GM12878 (cell line): ENCODE measurements at regions not wholly inside any gene's neighbourhood (a gene's known extent, or its start where the extent isn't known, plus 50 kb on each side); places are given as distances from the start of the nearest gene placed in this dataset.

Experiments
- ATAC-seq: fragments of 200-7000 bp; cut with Tn5 transposase; 3 replicates; pipeline ENCODE4 v1.9.1; 2020; ENCODE audit warnings: mild to moderate bottlenecking, moderate library complexity
- BruUV-seq: library from RNA; stranded (reverse); fragments of 400-500 nt; replicated peaks from 2 replicates; lab custom pipeline; 2021; lab: Mats Ljungman, UMichigan
- CTCF ChIA-PET: fragments of 300-600 bp; sonication (Branson Sonifier 250); formaldehyde crosslinking; extraction: SDS; loops from one replicate; lab custom pipeline; 2021; ENCODE audit warnings: inconsistent platforms; lab: Yijun Ruan, JAX
- POLR2A ChIA-PET: fragments of 350-600 bp; formaldehyde crosslinking; extraction: SDS; loops from one replicate; lab custom pipeline; 2021; ENCODE audit warnings: inconsistent platforms; lab: Charles Lee
- RAD21 ChIA-PET: fragments of 300-600 bp; sonication (Branson Sonifier 250); formaldehyde crosslinking; loops from one replicate; lab custom pipeline; 2023; ENCODE audit warnings: antibody characterized with exemption; ENCODE audit not compliant: unreplicated experiment; lab: Charles Lee
- SMC1A ChIA-PET: fragments of 300-600 bp; sonication (Branson Sonifier 250); formaldehyde crosslinking; loops from one replicate; lab custom pipeline; 2023; ENCODE audit not compliant: unreplicated experiment, uncharacterized antibody; lab: Charles Lee
- DNase-seq: peaks from one replicate; pipeline ENCODE4 v3.0.0-alpha.2; 2011; ENCODE audit warnings: low read depth, low spot score
- FAIRE-seq: peaks from 3 replicates; lab custom pipeline; 2011; peaks lifted over from hg19 to GRCh38; lab: Jason Lieb, UNC
- H2AFZ ChIP-seq: 2 replicates; pipeline ENCODE4 v1.6.0; 2011; ENCODE audit warnings: low read depth, low read length, control low read depth; ENCODE audit not compliant: control insufficient read depth
- H3K27ac ChIP-seq: 2 replicates; pipeline ENCODE4 v1.5.1; 2011; ENCODE audit warnings: control low read depth; ENCODE audit not compliant: control insufficient read depth, insufficient read depth
- H3K27me3 ChIP-seq, 2 experiments: replicated peaks in 1 of 2; 2 replicates each; pipeline versions ENCODE4 v1.6.0 to v1.6.1; 2011; ENCODE audit warnings: low read length in 1 of 2; ENCODE audit not compliant: control insufficient read depth in 2 of 2, insufficient read depth in 2 of 2
- H3K36me3 ChIP-seq, 2 experiments: 2 replicates each; pipeline ENCODE4 v1.5.1; 2011; ENCODE audit warnings: low read length in 1 of 2; ENCODE audit not compliant: control insufficient read depth in 2 of 2, insufficient read depth in 2 of 2
- H3K4me1 ChIP-seq: 2 replicates; pipeline ENCODE4 v1.6.1; 2011; ENCODE audit warnings: mild to moderate bottlenecking, low read length, moderate library complexity, mixed read lengths; ENCODE audit not compliant: control insufficient read depth, insufficient read depth
- H3K4me2 ChIP-seq: 2 replicates; pipeline ENCODE4 v1.6.0; 2011; ENCODE audit warnings: control low read depth; ENCODE audit not compliant: control insufficient read depth, insufficient read depth
- H3K4me3 ChIP-seq: fragments of 200-600 bp; sonication (generic); 2 replicates; pipeline ENCODE4 v1.5.1; 2016
- H3K79me2 ChIP-seq: 2 replicates; pipeline ENCODE4 v1.6.0; 2011; ENCODE audit warnings: low read length; ENCODE audit not compliant: control insufficient read depth, insufficient read depth
- H3K9ac ChIP-seq: 2 replicates; pipeline ENCODE4 v1.8.0; 2011; ENCODE audit warnings: low read length, control low read depth, mixed read lengths; ENCODE audit not compliant: control insufficient read depth, insufficient read depth
- H3K9me3 ChIP-seq: replicated peaks from 3 replicates; pipeline ENCODE4 v1.5.1; 2011; ENCODE audit warnings: mild to moderate bottlenecking, low read length; ENCODE audit not compliant: control insufficient read depth, insufficient read depth
- H4K20me1 ChIP-seq: 2 replicates; pipeline ENCODE4 v1.6.0; 2011; ENCODE audit not compliant: control insufficient read depth, insufficient read depth
- CHD2 ChIP-seq: IDR thresholded peaks from 2 replicates; pipeline ENCODE4 v1.6.1; 2011; ENCODE audit warnings: low read depth, low read length, improper control_type of control experiment, borderline replicate concordance
- HCFC1 ChIP-seq: fragments of 150-350 bp; IDR thresholded peaks from 2 replicates; pipeline ENCODE4 v1.6.1; 2014; ENCODE audit warnings: low read length
- NBN ChIP-seq: fragments of 450-650 bp; IDR thresholded peaks from 2 replicates; pipeline ENCODE4 v1.6.1; 2016
- NFXL1 ChIP-seq: fragments of 450-650 bp; IDR thresholded peaks from 2 replicates; pipeline ENCODE4 v1.6.1; 2017; ENCODE audit warnings: antibody characterized with exemption, mild to moderate bottlenecking, borderline replicate concordance
- NR2F1 ChIP-seq: fragments of 450-650 bp; conservative IDR thresholded peaks from 2 replicates; pipeline ENCODE4 v1.6.1; 2017; ENCODE audit warnings: mild to moderate bottlenecking
- POLR2AphosphoS2 ChIP-seq: IDR thresholded peaks from 2 replicates; pipeline ENCODE4 v1.6.1; 2011; ENCODE audit warnings: low read depth, mild to moderate bottlenecking, low read length, improper control_type of control experiment, moderate library complexity
- PRDM15 ChIP-seq: fragments of 450-650 bp; formaldehyde crosslinking; IDR thresholded peaks from 2 replicates; pipeline ENCODE4 v1.4.0; 2020; ENCODE audit warnings: mild to moderate bottlenecking, moderate library complexity
- SIX5 ChIP-seq: IDR thresholded peaks from 2 replicates; pipeline ENCODE4 v1.6.1; 2011; ENCODE audit warnings: mild to moderate bottlenecking, low read depth, low read length, moderate library complexity; ENCODE audit not compliant: severe bottlenecking
- SP1 ChIP-seq: IDR thresholded peaks from one replicate; pipeline ENCODE4 v1.6.1; 2011; ENCODE audit warnings: low read depth, low read length
- YY1 ChIP-seq: IDR thresholded peaks from 2 replicates; pipeline ENCODE4 v1.6.1; 2011; ENCODE audit warnings: low read depth, mild to moderate bottlenecking, low read length
- WGBS: methylation state at CpG from one replicate; pipeline ENCODE4 v1.1.6; 2016; ENCODE audit warnings: low lambda C conversion rate; ENCODE audit not compliant: insufficient replicate concordance, insufficient coverage; ENCODE audit errors: missing lambda C conversion rate; 5-methylcytosine and 5-hydroxymethylcytosine counted together
- in situ Hi-C: fragments of 300-500 bp; cut with MboI; formaldehyde crosslinking; loops from 9 replicates; pipeline ENCODE4 v1.14.3; 2018; ENCODE audit warnings: mixed read lengths
- intact Hi-C: fragments of 100-400 bp; cut with micrococcal nuclease; formaldehyde crosslinking; loops from one replicate; pipeline ENCODE4 v1.14.2; 2022; ENCODE audit not compliant: unreplicated experiment

- Histone ChIP-seq H3K4me2 (no peak overlapping the region), H3K79me2 (no peaks in the 10 kb centered on the region), H3K4me3 (no peak overlapping the region), H2AFZ (no peak overlapping the region), H4K20me1 (no peaks in the 10 kb centered on the region), H3K4me1 (peaks cover 18% of the 10 kb centered on the region), H3K27ac (no peak overlapping the region), H3K9ac (no peak overlapping the region), H3K36me3 (no peaks in the 10 kb centered on the region), H3K9me3 (no peaks in the 10 kb centered on the region), H3K27me3 (no peaks in the 10 kb centered on the region)
- SMC1A ChIA-PET, result interaction anchor here (1.4 to 1.6 kb wide), 2 partner anchors 11 to 54 kb away, joined by 3 read pairs; no protein-coding TSS in a partner anchor
- in situ Hi-C loops (loop anchor here (10.0 kb wide), 1 partner anchor 444 kb away; no protein-coding TSS in a partner anchor), intact Hi-C loops (loop anchor here (10.0 kb wide), 2 partner anchors 106 to 284 kb away; no protein-coding TSS in a partner anchor)
- RAD21 ChIA-PET, result no interaction called here
- no peak for ATAC-seq
- no peak for FAIRE-seq
- no TSS peak for BruUV-seq
- WGBS, result 81% methylated on average over 7 of the region's 7 CpGs
- POLR2A ChIA-PET, result interaction anchor here (0.6 kb wide), 1 partner anchor 33 kb away, joined by 4 read pairs; no protein-coding TSS in a partner anchor
- TF ChIP-seq CHD2 (no peak), POLR2AphosphoS2 (no peak), NR2F1 (no peak), SP1 (no peak), NBN (no peak), YY1 (no peak), HCFC1 (no peak), PRDM15 (CRISPR knock-in tag) (no peak), NFXL1 (no peak), SIX5 (no peak)
- CTCF ChIA-PET, result interaction anchor here (0.6 to 1.3 kb wide), 5 partner anchors 10 to 973 kb away, joined by 3 to 4 read pairs (median 3); no protein-coding TSS in a partner anchor
- DNase-seq, result no peak
Measured at GRCh38 chr20:19078448-19079373, 133.7 kb upstream of the SLC24A3 start.
